Fibroblast of the conjunctiva (primary cell): ENCODE measurements at regions not wholly inside any gene's neighbourhood (a gene's known extent, or its start where the extent isn't known, plus 50 kb on each side); places are given as distances from the start of the nearest gene placed in this dataset.

Experiments used
- DNase-seq: peaks from one replicate; pipeline ENCODE4 v3.0.0-alpha.2; 2010; ENCODE audit warnings: low read depth

DNA sequence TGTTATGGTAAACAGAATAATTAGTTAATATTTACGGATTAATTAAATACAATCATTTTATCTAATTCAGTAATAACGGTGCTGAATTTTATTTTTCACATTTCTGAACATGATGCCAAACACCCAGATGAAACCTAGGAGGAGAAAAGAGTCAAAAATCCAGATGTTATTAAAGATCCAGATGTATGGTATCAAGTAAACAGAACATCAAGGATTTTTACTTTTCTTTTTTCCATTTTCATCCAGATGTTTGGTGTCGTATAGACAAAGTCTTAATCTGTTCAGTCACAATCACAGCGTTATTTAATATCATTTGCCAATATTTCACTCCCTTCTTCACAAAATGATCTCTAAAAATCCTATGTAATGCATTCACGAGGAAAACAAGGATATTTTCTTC lies 64.0 kb upstream of the NR2F2 start:
- DNase-seq: no peak

DNA sequence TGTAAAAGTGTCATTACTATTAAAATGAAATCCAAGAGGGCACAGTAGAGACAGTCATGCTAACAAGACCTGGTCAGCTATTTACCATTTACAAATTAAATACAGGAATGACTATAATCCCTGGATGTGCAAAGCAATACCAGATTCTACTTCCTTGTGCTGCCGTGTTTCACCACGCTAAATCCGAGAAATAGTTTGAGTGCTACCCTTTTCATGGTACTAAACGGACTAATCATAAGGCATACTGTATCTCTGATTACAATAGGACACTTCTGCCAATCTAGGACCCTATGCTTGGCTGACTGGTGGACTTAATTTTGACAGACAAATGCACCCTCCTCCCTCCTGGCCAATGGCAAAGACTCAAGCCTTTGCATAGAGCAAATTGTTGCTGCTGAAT lies 63.0 kb upstream of the NR2F2 start:
- DNase-seq: no peak

DNA sequence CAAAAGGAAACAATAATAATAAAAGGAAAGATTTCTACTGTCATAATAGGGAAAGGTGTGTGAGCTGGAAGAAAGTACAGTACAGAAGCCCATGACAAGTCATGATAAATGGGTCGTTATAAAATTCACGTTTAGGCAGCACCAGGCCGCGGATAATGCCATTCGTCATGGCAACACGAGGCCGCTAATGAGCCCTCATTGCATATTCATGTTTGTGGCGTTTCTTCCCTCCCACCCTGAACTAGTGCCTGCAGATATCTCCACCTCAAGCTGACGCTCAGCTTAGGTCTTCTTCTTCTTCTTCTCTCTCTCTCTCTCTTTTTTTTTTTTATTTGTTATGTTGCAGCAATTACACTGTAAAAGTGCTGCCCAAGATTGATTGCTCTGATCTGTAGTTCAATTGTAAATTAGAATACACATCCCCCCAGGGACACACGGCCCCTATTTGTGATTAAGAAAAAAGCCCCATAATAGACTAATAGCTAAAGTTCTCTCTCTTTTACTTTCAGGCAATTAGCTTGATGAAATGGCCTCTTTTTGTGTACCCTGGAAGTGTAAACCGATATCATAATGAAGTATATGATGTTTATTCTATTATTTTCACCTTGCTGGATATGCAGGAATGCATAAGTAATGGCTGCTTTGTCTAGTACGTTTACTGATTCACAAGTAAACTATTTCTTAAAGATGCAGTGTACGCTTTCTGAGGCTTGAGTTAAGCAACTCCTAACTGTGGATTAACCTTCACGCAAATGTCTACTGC lies 61.9 kb upstream of the NR2F2 start:
- DNase-seq: no peak

DNA sequence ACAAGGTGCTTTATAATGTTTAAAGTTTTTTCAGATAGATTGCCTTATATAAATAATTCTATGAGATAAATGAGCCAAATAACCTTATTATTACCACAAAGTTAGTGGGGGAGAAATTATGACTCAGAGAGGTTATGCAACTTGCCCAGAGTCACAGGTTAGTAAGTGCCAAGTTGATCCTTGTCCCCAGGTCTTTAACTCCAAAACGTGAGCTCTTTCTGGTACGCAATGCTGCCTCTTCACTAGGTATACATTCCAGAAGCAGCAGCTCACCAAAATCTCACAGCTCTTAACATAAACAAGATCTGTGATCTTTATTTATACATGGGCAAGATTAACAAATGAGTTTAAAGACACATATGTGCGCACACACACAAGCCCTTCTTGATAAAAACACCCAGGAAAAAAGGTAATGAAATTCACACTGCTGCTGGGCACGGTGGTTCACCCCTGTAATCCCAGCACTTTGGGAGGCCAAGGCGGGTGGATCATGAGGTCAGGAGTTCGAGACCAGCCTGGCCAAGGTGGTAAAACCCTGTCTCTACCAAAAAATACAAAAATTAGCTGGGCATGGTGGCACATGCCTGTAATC lies 59.8 kb upstream of the NR2F2 start:
- DNase-seq: no peak

DNA sequence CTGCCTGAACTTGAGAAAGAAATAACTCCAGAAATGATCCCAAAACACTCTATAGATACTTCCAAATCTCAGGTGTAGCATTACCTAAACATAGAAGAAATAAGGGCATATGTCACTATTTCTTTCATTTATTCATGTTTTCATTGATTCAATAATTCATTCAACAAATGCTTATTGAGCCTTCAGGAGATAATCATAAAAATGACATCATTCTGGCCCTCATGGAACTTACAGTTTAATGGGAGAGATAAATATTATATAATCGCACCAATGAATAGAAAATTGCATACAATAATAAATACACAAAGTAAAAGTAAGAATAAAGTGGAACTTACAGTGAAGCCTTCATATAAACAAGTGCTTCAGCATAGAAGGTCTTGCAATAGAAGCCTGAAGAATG lies 58.1 kb upstream of the NR2F2 start:
- no peak for DNase-seq

DNA sequence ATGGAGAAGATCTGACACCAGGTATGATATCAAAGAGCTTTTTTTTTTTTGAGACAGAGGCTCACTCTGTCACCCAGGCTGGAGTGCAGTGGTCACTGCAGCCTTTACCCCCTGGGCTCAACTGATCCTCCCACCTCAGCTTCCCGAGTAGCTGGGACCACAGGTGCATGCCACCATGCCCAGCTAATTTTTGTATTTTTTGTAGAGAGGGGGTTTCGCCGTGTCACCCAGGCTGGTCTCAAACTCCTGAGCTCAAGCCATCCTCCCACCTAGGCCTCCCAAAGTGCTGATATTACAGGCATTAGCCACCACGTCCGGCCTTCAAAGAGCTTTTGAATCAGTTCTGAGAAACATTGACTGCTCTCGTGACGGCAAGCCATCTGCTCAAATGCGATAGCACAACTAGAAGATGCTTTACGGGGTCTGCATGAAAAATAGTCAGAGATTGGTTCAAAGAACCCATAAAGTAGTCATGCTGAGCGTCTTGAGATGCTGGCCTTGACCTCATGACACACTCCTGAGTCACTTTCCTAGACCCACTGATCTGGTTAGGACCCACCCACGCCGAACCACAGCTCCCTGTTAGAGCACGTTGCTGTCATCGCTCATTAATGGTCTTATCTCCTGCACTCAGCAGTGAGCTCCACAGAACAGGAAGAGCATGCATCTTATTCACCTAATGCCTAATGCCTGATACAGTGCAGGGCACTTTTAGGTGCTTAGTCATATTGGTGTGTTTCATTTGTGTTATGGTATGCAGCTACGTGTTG lies 57.0 kb upstream of the NR2F2 start:
- DNase-seq: peak; percentile 69

DNA sequence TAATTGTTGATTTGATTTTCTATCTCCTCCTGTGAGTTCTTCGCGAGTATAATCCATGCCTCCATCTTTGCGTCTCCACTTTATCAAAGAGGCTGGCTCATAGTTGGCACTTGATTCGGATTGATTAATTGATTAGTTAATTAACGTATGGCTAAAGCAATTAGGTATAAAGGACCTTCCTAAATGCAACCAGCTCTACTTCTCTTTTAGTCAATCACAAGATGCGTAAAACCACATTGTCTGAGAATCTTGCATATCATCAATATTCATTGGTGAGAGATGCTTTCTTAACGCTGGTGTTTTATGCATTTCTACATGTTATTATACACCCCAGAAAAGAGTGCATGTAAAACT lies 56.4 kb upstream of the NR2F2 start:
- no peak for DNase-seq

DNA sequence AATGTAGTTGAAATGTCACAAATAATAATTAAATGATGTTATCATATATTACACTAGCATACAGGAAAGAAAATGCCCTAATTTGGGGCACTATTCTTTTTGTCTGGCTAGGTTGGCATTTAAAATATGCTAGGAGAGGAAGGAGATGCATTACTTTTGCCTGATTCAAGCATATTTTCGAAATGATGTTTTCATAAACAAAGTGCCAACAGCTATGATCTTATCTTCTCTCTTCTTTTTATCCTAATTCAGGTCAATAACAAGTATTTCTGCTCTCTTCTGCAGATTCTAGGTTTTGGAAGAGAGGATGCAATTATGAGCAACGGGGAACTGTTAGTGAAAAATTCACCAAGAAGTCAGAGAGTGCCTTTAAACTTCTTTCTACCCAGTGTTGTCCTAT lies 55.8 kb upstream of the NR2F2 start:
- no peak for DNase-seq

DNA sequence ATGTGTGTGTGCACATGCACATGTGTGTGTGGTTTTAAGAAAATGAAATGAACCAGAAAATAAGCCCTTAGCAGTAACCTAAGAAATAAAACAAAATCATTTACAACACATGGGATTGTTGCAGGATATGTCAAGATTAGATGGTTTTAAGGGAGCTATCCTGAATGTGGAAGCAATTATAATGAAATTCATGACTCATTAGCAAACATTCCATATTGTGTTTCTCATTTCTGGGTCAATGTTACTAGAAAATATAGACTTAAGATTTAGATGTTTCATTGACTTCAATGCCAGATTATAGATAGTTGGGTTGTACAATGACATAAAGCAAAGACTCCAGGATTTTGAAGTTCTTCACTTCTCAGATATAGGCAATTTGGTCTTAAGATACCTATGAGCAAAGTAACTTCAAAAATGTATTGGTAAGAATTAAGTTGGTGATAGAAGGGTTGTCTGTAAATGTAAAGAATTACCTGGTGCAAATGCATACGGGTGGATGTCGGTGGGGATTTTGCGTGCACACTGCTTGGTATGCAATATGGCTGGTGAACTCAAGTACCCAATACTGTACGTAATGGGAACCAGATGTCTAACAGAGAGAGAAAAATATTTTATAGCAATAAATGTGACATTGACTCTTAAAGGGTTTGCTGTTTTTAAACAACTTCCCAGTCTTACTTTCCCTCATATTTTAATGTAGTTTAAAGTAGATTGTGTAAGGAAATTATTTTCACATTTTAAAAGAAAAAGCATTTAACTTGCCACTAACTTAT lies 53.9 kb upstream of the NR2F2 start:
- DNase-seq: peak; percentile 63
